NB4 (cell line): ENCODE measurements at regions not wholly inside any gene's neighbourhood (a gene's known extent, or its start where the extent isn't known, plus 50 kb on each side); places are given as distances from the start of the nearest gene placed in this dataset.

Experiments
- DNase-seq: peaks from one replicate; pipeline ENCODE4 v3.0.0; 2010; ENCODE audit warnings: low read depth
- H3K4me3 ChIP-seq: one replicate; pipeline ENCODE4 v1.5.1; 2011; ENCODE audit warnings: mild to moderate bottlenecking, low read depth, low read length, moderate library complexity
- CTCF ChIP-seq: IDR thresholded peaks from one replicate; pipeline ENCODE4 v1.5.1; 2012; ENCODE audit warnings: low read depth, low read length
- MAX ChIP-seq: IDR thresholded peaks from 2 replicates; pipeline ENCODE4 v1.6.1; 2011; ENCODE audit warnings: low read depth, low read length
- MYC ChIP-seq: IDR thresholded peaks from 2 replicates; pipeline ENCODE4 v1.6.1; 2011; ENCODE audit warnings: low read depth, low read length
- POLR2A ChIP-seq: IDR thresholded peaks from 2 replicates; pipeline ENCODE4 v1.6.1; 2011; ENCODE audit warnings: mild to moderate bottlenecking; ENCODE audit not compliant: insufficient read length; ENCODE audit errors: extremely low read depth

GRCh38 chr10:31754803-31755624, 173.6 kb downstream of the ARHGAP12 start:
- H3K4me3 ChIP-seq: no peak overlapping the region
- no peak for DNase-seq
- TF ChIP-seq MYC: no peak
- no peak for TF ChIP-seq MAX
- TF ChIP-seq POLR2A: no peak
- TF ChIP-seq CTCF: no peak

GRCh38 chr10:31753681-31754080, 174.9 kb downstream of the ARHGAP12 start:
- H3K4me3 ChIP-seq: no peak overlapping the region
- TF ChIP-seq MAX: no peak
- TF ChIP-seq MYC: no peak
- TF ChIP-seq POLR2A: no peak
- no peak for TF ChIP-seq CTCF
- no peak for DNase-seq

GRCh38 chr10:31752170-31752569, 176.5 kb downstream of the ARHGAP12 start:
- no peak for DNase-seq
- no peak for TF ChIP-seq CTCF

GRCh38 chr10:31751738-31752080, 176.9 kb downstream of the ARHGAP12 start:
- H3K4me3 ChIP-seq: no peak overlapping the region
- TF ChIP-seq MAX: no peak
- no peak for TF ChIP-seq POLR2A
- TF ChIP-seq MYC: no peak
- TF ChIP-seq CTCF: no peak
- no peak for DNase-seq

More at GRCh38 chr10:31752170-31752569, 176.5 kb downstream of the ARHGAP12 start:
- no peak overlapping the region for H3K4me3 ChIP-seq

- no peak overlapping the region for H3K4me3 ChIP-seq
- TF ChIP-seq MYC (no peak), POLR2A (no peak), MAX (no peak), CTCF (no peak)
- peak; percentile 50 for DNase-seq
These were observed 177.4 kb downstream of the ARHGAP12 start for GRCh38 chr10:31751051-31751737.
